GM12891 (cell line): ENCODE measurements at regions not wholly inside any gene's neighbourhood (a gene's known extent, or its start where the extent isn't known, plus 50 kb on each side); places are given as distances from the start of the nearest gene placed in this dataset.

ENCODE experiments used
- DNase-seq: peaks from one replicate; pipeline ENCODE4 v3.0.0; 2011; ENCODE audit warnings: low spot score; ENCODE audit not compliant: insufficient read length
- FAIRE-seq: peaks from 2 replicates; lab custom pipeline; 2011; peaks lifted over from hg19 to GRCh38; lab: Jason Lieb, UNC
- PAX5 ChIP-seq: IDR thresholded peaks from 2 replicates; pipeline ENCODE4 v1.6.1; 2011; ENCODE audit warnings: low read length, moderate library complexity, mild to moderate bottlenecking; ENCODE audit not compliant: insufficient read depth, severe bottlenecking
- POLR2A ChIP-seq: IDR thresholded peaks from 2 replicates; pipeline ENCODE4 v1.6.1; 2011; ENCODE audit warnings: low read depth, low read length, control low read depth
- POLR2AphosphoS5 ChIP-seq: IDR thresholded peaks from 2 replicates; pipeline ENCODE4 v1.6.1; 2011; ENCODE audit warnings: low read depth, low read length, control low read depth
- POU2F2 ChIP-seq: IDR thresholded peaks from 2 replicates; pipeline ENCODE4 v1.6.1; 2011; ENCODE audit warnings: low read depth, mild to moderate bottlenecking, control low read depth, low read length, moderate library complexity
- SPI1 ChIP-seq: IDR thresholded peaks from 2 replicates; pipeline ENCODE4 v1.6.1; 2011; ENCODE audit warnings: low read depth, low read length, control low read depth
- TAF1 ChIP-seq: IDR thresholded peaks from 2 replicates; pipeline ENCODE4 v1.6.1; 2011; ENCODE audit warnings: low read depth, low read length, control low read depth

DNA sequence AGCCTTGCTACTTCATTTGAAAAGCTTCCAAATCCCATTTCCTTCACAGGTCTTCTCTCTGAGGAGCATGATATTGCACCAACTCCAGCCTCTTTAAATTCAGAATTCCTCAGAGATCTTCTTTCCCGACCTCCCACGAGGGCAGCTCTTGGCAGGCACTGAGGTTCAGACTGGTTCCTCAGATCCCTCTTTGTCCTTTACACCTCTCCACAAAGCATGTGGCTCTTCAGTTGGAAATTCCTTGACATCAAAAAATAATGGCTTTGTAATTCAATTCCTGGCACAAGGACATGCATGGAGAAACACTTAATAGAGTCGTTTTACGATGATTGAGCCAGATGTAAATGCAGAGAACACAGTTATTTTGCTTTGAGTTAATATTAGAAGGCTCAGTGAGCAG lies 63.2 kb upstream of the TMX1 start:
- DNase-seq (no peak), FAIRE-seq (no peak)
- no peak for TF ChIP-seq POLR2AphosphoS5
- TF ChIP-seq PAX5: no peak
- TF ChIP-seq TAF1: no peak
- no peak for TF ChIP-seq SPI1
- TF ChIP-seq POLR2A: no peak
- no peak for TF ChIP-seq POU2F2

DNA sequence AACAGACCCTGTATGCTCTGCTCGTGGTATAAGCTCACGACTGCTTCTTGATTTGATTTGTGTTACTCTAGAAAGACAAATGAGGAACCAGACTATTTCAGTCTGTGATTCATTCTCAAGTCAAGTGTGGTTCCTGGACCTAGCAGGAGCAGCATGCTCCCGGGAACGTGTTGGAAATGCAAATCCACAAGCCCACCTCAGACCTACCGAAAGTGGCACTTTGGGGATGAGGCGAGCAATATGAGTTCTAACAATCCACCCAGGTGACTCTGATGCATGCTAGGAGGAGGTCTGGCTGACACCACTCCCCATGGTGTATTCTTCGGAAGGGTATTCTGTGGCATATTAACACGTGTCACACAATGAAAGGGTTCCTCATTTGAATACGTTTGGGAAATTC lies 59.5 kb upstream of the TMX1 start:
- peak; percentile 90 for FAIRE-seq
- TF ChIP-seq SPI1: peak; percentile 85
- TF ChIP-seq PAX5: no peak
- TF ChIP-seq POU2F2: peak; percentile 56; the same call in 1 of the 2 replicates

DNA sequence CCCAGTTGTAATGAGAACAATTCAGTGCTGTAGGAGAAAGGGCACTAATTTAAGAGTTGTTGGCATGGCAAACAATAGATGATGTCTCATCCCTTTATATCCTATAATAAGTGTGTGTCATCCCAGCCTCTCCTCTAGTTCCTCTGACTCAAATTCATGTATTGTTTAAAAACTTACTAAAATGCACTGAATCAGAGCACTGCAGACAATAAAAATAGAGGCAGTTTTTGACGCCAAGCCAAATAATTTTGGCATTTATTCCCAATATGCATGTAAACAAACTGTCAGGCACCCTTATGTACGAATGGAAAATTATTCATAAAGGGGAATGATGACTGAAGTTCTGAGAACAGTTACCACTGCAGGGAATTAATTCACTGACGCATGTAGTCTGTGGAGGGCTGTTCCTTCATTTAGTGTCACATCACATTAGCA lies 57.9 kb upstream of the TMX1 start:
- DNase-seq: no peak
- TF ChIP-seq POU2F2 (no peak), POLR2A (no peak), POLR2AphosphoS5 (no peak)
- FAIRE-seq: no peak

More for the DNA sequence above, 59.5 kb upstream of the TMX1 start:
- no peak for DNase-seq

DNA sequence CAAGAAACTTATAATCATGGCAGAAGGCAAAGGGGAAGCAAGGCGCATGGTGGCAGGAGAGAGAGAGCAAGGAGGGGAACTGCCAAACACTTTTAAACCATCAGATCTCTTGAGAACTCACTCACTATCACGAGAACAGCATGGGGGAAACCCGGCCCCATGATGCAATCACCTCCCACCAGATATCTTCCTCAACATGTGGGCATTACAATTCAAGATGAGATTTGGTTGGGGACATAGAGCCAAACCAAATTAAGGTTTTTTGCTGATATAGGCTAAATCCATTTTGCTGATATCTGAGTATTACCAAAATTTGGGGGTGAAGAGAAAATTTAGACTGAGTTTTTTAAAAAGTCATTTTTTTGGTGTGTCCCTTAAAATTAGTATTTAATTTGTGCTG lies 54.9 kb upstream of the TMX1 start:
- FAIRE-seq: peak; percentile 35
- TF ChIP-seq POLR2A (no peak), TAF1 (no peak), SPI1 (no peak), POLR2AphosphoS5 (no peak), POU2F2 (no peak), PAX5 (no peak)
- DNase-seq: no peak

DNA sequence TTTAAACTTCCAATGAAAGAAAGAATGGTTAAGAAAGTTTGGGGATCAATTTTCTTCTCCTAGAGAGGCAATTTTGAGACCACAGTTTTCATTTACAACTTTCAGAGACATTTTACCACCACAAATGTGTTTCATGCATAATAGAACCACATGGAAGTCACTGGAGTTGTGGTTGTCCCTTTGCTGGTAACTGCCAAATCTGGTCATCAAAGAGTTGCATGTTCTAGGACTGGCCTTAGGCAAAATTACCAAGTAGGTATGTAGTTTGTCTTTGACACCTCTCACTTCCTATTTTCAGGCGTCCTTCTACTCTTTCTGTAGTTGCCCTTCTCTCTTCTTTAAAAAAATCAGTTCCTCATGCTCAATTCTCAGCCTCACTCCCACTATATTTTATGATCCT lies 54.3 kb upstream of the TMX1 start:
- FAIRE-seq (peak; percentile 93), DNase-seq (no peak)
- TF ChIP-seq PAX5 (no peak), POLR2AphosphoS5 (no peak), POLR2A (no peak), SPI1 (peak; percentile 95), TAF1 (no peak), POU2F2 (no peak)

DNA sequence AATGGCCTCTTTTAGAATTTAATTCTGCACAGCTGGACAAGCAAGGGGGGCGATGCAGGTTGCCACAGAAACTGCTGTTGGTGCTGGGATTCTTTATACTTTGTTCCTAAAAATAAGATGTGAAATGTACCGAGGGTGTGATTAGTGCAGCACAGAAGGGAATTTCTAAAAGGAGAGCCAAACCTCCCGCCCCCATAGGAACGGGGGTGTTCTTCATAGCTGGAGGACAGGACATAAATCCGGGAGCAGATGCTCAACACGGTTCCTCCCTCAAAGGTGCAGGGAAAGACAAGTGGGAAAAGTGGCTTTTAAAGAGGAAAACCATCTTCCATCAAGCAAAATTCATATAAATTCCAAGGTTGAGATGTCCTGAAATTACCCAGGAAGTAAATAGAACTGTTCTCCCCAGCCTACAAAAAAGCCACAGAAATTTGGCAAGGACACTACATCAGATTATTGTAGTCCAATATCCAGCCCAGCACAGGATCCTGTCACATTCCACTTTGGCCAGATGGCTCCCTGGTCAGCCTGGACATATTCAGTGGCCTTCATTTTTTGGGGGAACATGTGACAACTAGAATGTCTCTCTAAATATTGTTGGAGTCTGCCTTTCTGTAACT lies 51.4 kb upstream of the TMX1 start:
- TF ChIP-seq POLR2A: no peak
- no peak for TF ChIP-seq POU2F2
- TF ChIP-seq POLR2AphosphoS5: no peak
- no peak for FAIRE-seq

DNA sequence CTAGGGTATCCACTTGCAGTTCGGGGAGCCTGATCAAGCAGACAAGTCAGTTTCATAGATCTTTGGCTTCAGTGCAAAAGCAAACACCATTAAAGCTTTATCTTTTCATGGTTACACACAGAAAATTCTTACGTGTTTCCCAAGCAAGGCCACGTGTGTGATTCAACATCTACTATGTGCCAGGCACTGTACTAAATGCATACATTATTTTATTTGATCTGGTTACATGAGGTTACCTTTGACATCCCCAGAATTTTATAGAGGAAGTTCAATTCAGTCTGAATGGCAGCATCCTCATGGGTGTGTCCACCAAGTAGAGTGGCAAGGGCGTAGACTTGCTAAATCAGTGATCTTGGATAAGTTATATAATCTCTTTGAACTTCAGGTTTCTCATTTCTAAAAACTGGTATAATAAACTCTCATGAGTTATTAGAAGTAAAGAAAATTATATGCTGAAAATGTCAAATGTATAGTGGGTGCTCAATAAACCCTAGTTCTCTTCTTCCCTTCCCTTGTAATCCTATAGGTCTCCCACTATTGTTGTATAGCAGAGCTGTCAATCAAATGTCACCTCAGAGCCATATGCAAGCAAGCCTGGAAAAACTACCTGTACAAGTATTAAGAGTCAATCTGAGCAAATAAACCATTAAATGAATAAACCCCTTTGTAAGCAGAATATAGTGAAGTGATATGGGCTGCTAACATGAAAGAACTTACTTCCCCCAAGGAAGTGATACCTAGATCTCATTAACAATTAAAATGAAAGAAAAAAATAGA lies 50.3 kb upstream of the TMX1 start:
- no peak for FAIRE-seq
- no peak for DNase-seq
- no peak for TF ChIP-seq TAF1
- TF ChIP-seq PAX5: no peak
- TF ChIP-seq POLR2AphosphoS5: no peak
- no peak for TF ChIP-seq POLR2A
- no peak for TF ChIP-seq POU2F2
- no peak for TF ChIP-seq SPI1

More for the DNA sequence above, 51.4 kb upstream of the TMX1 start:
- DNase-seq: no peak
